OCI-LY7 (cell line): ENCODE measurements at regions not wholly inside any gene's neighbourhood (a gene's known extent, or its start where the extent isn't known, plus 50 kb on each side); places are given as distances from the start of the nearest gene placed in this dataset.

Source experiments
- BruUV-seq: library from RNA; stranded (reverse); fragments of 400-500 nt; replicated peaks from 2 replicates; lab custom pipeline; 2021; lab: Mats Ljungman, UMichigan
- CTCF ChIA-PET: fragments of 300-600 bp; sonication (Branson Sonifier 250); formaldehyde crosslinking; loops from one replicate; lab custom pipeline; 2022; ENCODE audit warnings: antibody characterized with exemption; ENCODE audit not compliant: unreplicated experiment; lab: Charles Lee
- POLR2A ChIA-PET: fragments of 300-600 bp; sonication (Branson Sonifier 250); formaldehyde crosslinking; loops from one replicate; lab custom pipeline; 2022; ENCODE audit warnings: antibody characterized with exemption; lab: Charles Lee
- DNase-seq: peaks from one replicate; pipeline ENCODE4 v3.0.0-alpha.2; 2015; ENCODE audit warnings: low spot score
- H2AFZ ChIP-seq: fragments of 200-600 bp; sonication (generic), shearing (Covaris generic); 2 replicates; pipeline ENCODE4 v1.6.1; 2014; ENCODE audit warnings: mild to moderate bottlenecking, antibody characterized with exemption, low read length, moderate library complexity
- H3K27ac ChIP-seq: fragments of 200-600 bp; sonication (generic); 2 replicates; pipeline ENCODE4 v1.5.1; 2014; ENCODE audit warnings: mixed run types, low read depth, mild to moderate bottlenecking, moderate library complexity, low read length, inconsistent platforms; ENCODE audit not compliant: poor library complexity, severe bottlenecking
- H3K36me3 ChIP-seq: fragments of 200-600 bp; sonication (generic); 2 replicates; pipeline ENCODE4 v1.6.1; 2014; ENCODE audit warnings: mild to moderate bottlenecking, antibody characterized with exemption, low read length, moderate library complexity, mixed read lengths; ENCODE audit not compliant: insufficient read depth
- H3K4me1 ChIP-seq: fragments of 200-600 bp; sonication (generic); 2 replicates; pipeline ENCODE4 v1.5.1; 2014; ENCODE audit warnings: mild to moderate bottlenecking, low read length; ENCODE audit not compliant: insufficient read depth, poor library complexity, severe bottlenecking
- H3K4me2 ChIP-seq: fragments of 200-600 bp; sonication (generic); 2 replicates; pipeline ENCODE4 v1.6.1; 2014; ENCODE audit warnings: mild to moderate bottlenecking, low read length
- H3K4me3 ChIP-seq: fragments of 200-600 bp; sonication (generic); 2 replicates; pipeline ENCODE4 v1.5.1; 2014; ENCODE audit warnings: mild to moderate bottlenecking, low read depth, low read length; ENCODE audit not compliant: poor library complexity, severe bottlenecking
- H3K79me2 ChIP-seq: fragments of 200-600 bp; sonication (generic); 2 replicates; pipeline ENCODE4 v1.6.1; 2016; ENCODE audit warnings: low read depth, mild to moderate bottlenecking, low read length, moderate library complexity, mixed read lengths; ENCODE audit not compliant: insufficient read depth
- H3K9me2 ChIP-seq: fragments of 200-600 bp; sonication (generic); 2 replicates; pipeline ENCODE4 v1.6.1; 2016; ENCODE audit warnings: mild to moderate bottlenecking, low read length, mixed read lengths; ENCODE audit not compliant: insufficient read depth
- H3K9me3 ChIP-seq: fragments of 200-600 bp; sonication (generic); 2 replicates; pipeline ENCODE4 v1.6.1; 2014; ENCODE audit warnings: mild to moderate bottlenecking, mixed run types, low read length, mixed read lengths
- H4K20me1 ChIP-seq: fragments of 200-600 bp; sonication (generic); 2 replicates; pipeline ENCODE4 v1.6.1; 2014; ENCODE audit warnings: mild to moderate bottlenecking, antibody characterized with exemption, low read length, moderate library complexity, mixed read lengths; ENCODE audit not compliant: insufficient read depth
- EZH2phosphoT487 ChIP-seq: fragments of 200-600 bp; sonication (generic); IDR thresholded peaks from 2 replicates; pipeline ENCODE4 v1.6.1; 2018; ENCODE audit warnings: low read depth, borderline replicate concordance, mild to moderate bottlenecking, mixed run types, antibody characterized with exemption, low read length, moderate library complexity, mixed read lengths
- intact Hi-C: fragments of 100-400 bp; cut with micrococcal nuclease; formaldehyde crosslinking; loops from one replicate; pipeline ENCODE4 v1.10.0; 2022; ENCODE audit not compliant: unreplicated experiment
- TF ChIP-seq, protein P1 (sequence below): fragments of 200-600 bp; sonication (generic); conservative IDR thresholded peaks from 2 replicates; pipeline ENCODE4 v1.5.1; 2014; ENCODE audit warnings: mild to moderate bottlenecking, antibody characterized with exemption, low read length, moderate library complexity, mixed read lengths

DNA sequence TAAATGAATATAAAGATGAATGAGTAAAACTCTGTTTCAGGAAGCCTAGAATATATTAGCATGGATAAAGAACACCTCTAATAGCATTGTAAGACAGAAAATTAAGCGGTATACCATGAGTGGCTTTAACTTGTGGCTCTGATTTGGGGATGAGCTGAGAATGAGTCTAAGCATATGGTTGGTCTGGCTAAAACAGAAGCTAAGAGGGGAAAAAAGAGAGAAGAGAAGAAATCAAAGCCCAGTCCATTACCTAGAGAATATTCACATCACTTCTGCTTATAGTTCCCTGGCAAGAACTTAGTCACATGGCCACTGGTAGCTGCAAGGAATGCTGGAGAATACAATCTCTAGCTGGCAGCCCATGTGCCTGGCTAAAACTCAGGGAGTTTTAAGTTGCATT, 414.5 kb downstream of the PRDM5 start:
- BruUV-seq, result no TSS peak
- POLR2A ChIA-PET, result interaction anchor here (0.6 kb wide), 1 partner anchor 636 kb away, joined by 3 read pairs; no protein-coding TSS in a partner anchor

DNA sequence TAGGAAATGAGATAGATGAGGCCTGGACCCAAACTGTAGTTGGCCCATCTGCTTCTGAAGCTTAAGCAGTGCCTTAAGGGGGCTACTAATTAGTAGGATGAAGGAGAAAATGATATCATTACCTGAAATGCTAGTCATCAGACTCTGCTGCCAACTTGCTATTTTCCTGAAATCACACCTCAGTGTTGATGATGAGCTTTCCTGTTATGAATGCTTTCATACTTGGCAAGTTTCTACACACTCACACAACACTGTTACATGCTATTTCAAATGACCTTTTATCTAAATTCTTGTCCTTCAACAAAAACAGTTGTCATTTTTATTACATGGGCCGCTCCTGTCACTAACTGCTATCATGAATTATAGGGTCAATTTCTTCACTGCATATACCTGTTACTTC, 416.0 kb downstream of the PRDM5 start:
- H3K36me3 ChIP-seq, result no peaks in the 10 kb centered on the region
- no peaks in the 10 kb centered on the region for H3K79me2 ChIP-seq
- intact Hi-C loops, result no loop called here
- no peaks in the 10 kb centered on the region for H3K4me1 ChIP-seq
- no peak overlapping the region for H3K4me3 ChIP-seq
- H3K27ac ChIP-seq, result no peak overlapping the region
- no peaks in the 10 kb centered on the region for H3K9me2 ChIP-seq
- no peak for DNase-seq
- H2AFZ ChIP-seq, result no peak overlapping the region
- ChIA-PET POLR2A (no interaction called here), CTCF (no interaction called here)
- no TSS peak for BruUV-seq
- no peak overlapping the region for H3K4me2 ChIP-seq
- H4K20me1 ChIP-seq, result no peaks in the 10 kb centered on the region
- H3K9me3 ChIP-seq, result no peaks in the 10 kb centered on the region
- TF ChIP-seq, protein P1, sequence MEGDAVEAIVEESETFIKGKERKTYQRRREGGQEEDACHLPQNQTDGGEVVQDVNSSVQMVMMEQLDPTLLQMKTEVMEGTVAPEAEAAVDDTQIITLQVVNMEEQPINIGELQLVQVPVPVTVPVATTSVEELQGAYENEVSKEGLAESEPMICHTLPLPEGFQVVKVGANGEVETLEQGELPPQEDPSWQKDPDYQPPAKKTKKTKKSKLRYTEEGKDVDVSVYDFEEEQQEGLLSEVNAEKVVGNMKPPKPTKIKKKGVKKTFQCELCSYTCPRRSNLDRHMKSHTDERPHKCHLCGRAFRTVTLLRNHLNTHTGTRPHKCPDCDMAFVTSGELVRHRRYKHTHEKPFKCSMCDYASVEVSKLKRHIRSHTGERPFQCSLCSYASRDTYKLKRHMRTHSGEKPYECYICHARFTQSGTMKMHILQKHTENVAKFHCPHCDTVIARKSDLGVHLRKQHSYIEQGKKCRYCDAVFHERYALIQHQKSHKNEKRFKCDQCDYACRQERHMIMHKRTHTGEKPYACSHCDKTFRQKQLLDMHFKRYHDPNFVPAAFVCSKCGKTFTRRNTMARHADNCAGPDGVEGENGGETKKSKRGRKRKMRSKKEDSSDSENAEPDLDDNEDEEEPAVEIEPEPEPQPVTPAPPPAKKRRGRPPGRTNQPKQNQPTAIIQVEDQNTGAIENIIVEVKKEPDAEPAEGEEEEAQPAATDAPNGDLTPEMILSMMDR, result no peak
- TF ChIP-seq EZH2phosphoT487, result no peak

More for the DNA sequence above, 414.5 kb downstream of the PRDM5 start:
- no peak for TF ChIP-seq EZH2phosphoT487
- TF ChIP-seq, protein P1, result no peak
- Histone ChIP-seq H3K4me3 (no peak overlapping the region), H3K27ac (no peak overlapping the region), H4K20me1 (no peaks in the 10 kb centered on the region), H3K4me2 (no peak overlapping the region), H3K36me3 (no peaks in the 10 kb centered on the region), H3K79me2 (no peaks in the 10 kb centered on the region), H2AFZ (no peak overlapping the region), H3K9me3 (no peaks in the 10 kb centered on the region), H3K9me2 (no peaks in the 10 kb centered on the region), H3K4me1 (no peaks in the 10 kb centered on the region)
- no peak for DNase-seq
- intact Hi-C loops, result no loop called here
- CTCF ChIA-PET, result no interaction called here

DNA sequence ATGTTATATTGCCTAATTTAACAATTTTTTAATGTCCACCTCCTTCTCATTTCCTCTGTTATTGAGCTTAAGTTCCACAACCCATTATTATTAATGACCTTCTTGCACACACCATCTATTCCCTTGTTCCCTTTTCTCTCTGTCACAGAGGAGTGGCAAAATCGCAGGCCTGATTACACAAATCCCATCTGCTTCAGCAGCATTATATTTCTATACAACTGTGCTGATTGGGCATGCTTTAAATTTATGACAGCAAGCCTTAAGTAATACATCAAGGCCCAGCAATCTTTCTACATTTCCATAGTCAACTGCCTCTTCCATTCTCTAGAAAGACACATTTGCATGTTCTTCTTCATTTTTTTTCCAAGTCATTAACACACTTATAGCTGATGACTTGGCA, 423.8 kb downstream of the PRDM5 start:
- no peak overlapping the region for H3K4me3 ChIP-seq
- TF ChIP-seq EZH2phosphoT487, result no peak
- TF ChIP-seq, protein P1, result no peak
- no peak overlapping the region for H3K4me2 ChIP-seq
- no peak overlapping the region for H3K27ac ChIP-seq
- no peaks in the 10 kb centered on the region for H4K20me1 ChIP-seq
- intact Hi-C loops, result no loop called here
- H3K9me2 ChIP-seq, result no peaks in the 10 kb centered on the region
- no peak for DNase-seq
- H2AFZ ChIP-seq, result no peak overlapping the region
- ChIA-PET POLR2A (no interaction called here), CTCF (no interaction called here)
- no TSS peak for BruUV-seq
- no peaks in the 10 kb centered on the region for H3K79me2 ChIP-seq
- no peaks in the 10 kb centered on the region for H3K9me3 ChIP-seq
- no peaks in the 10 kb centered on the region for H3K4me1 ChIP-seq
- H3K36me3 ChIP-seq, result no peaks in the 10 kb centered on the region
